Neural progenitor cell (in vitro differentiated cells): ENCODE measurements at regions not wholly inside any gene's neighbourhood (a gene's known extent, or its start where the extent isn't known, plus 50 kb on each side); places are given as distances from the start of the nearest gene placed in this dataset.

Experiments used
- CTCF ChIP-seq: fragments of 200-600 bp; sonication (generic); IDR thresholded peaks from 2 replicates; pipeline ENCODE4 v1.5.1; 2017; ENCODE audit warnings: antibody characterized with exemption, mild to moderate bottlenecking
- EZH2 ChIP-seq: fragments of 200-600 bp; sonication (generic); IDR thresholded peaks from 2 replicates; pipeline ENCODE4 v1.6.1; 2017; ENCODE audit warnings: antibody characterized with exemption, mild to moderate bottlenecking, moderate library complexity

- no peak for TF ChIP-seq EZH2
- TF ChIP-seq CTCF = no peak
Measured at GRCh38 chr16:35906440-35906839, 2447.0 kb downstream of the TP53TG3F start.
